H9 (cell line): ENCODE measurements at regions not wholly inside any gene's neighbourhood (a gene's known extent, or its start where the extent isn't known, plus 50 kb on each side); places are given as distances from the start of the nearest gene placed in this dataset.

ENCODE experiments used
- DNase-seq: peaks from one replicate; pipeline ENCODE4 v3.0.0-alpha.2; 2017
- H2AFZ ChIP-seq: one replicate; pipeline ENCODE4 v1.6.1; 2013; ENCODE audit warnings: mild to moderate bottlenecking, low read length, control low read depth, moderate library complexity
- H2AK5ac ChIP-seq: 2 replicates; pipeline ENCODE4 v1.6.1; 2013; ENCODE audit warnings: low read length, control low read depth, mixed read lengths; ENCODE audit not compliant: insufficient read length
- H2BK120ac ChIP-seq: one replicate; pipeline ENCODE4 v1.6.1; 2013; ENCODE audit warnings: low read depth, mild to moderate bottlenecking, low read length, control low read depth, inconsistent platforms; ENCODE audit not compliant: poor library complexity, severe bottlenecking
- H2BK12ac ChIP-seq: 2 replicates; pipeline ENCODE4 v1.6.1; 2013; ENCODE audit warnings: low read length, control low read depth, mixed read lengths, low read depth; ENCODE audit not compliant: insufficient read length
- H2BK15ac ChIP-seq: 2 replicates; pipeline ENCODE4 v1.6.1; 2013; ENCODE audit warnings: low read depth, low read length, control low read depth
- H2BK20ac ChIP-seq: one replicate; pipeline ENCODE4 v1.6.1; 2013; ENCODE audit warnings: low read depth, mild to moderate bottlenecking, low read length, control low read depth, inconsistent platforms; ENCODE audit not compliant: poor library complexity, severe bottlenecking
- H2BK5ac ChIP-seq: 2 replicates; pipeline ENCODE4 v1.6.1; 2013; ENCODE audit warnings: low read length, control low read depth, mixed read lengths; ENCODE audit not compliant: insufficient read length
- H3K14ac ChIP-seq: 2 replicates; pipeline ENCODE4 v1.6.1; 2013; ENCODE audit warnings: low read length, control low read depth; ENCODE audit not compliant: insufficient read depth
- H3K18ac ChIP-seq: 2 replicates; pipeline ENCODE4 v1.6.1; 2013; ENCODE audit warnings: low read depth, mild to moderate bottlenecking, mixed read lengths, low read length, control low read depth; ENCODE audit not compliant: insufficient read length
- H3K23ac ChIP-seq: 2 replicates; pipeline ENCODE4 v1.6.1; 2013; ENCODE audit warnings: low read length, control low read depth, mixed read lengths, low read depth; ENCODE audit not compliant: insufficient read length
- H3K23me2 ChIP-seq: 2 replicates; pipeline ENCODE4 v1.6.1; 2013; ENCODE audit warnings: low read depth, mild to moderate bottlenecking, mixed read lengths, low read length, control low read depth; ENCODE audit not compliant: insufficient read length, poor library complexity, severe bottlenecking
- H3K27ac ChIP-seq: 2 replicates; pipeline ENCODE4 v1.5.1; 2013; ENCODE audit warnings: low read length, control low read depth, mixed read lengths, low read depth; ENCODE audit not compliant: insufficient read length
- H3K27me3 ChIP-seq: 2 replicates; pipeline ENCODE4 v1.6.1; 2013; ENCODE audit warnings: low read length, control low read depth, inconsistent platforms; ENCODE audit not compliant: insufficient read depth
- H3K4ac ChIP-seq: 2 replicates; pipeline ENCODE4 v1.6.1; 2013; ENCODE audit warnings: low read depth, mild to moderate bottlenecking, control low read depth, inconsistent platforms, low read length, moderate library complexity
- H3K4me1 ChIP-seq: 2 replicates; pipeline ENCODE4 v1.6.1; 2013; ENCODE audit warnings: low read length, control low read depth, inconsistent platforms; ENCODE audit not compliant: insufficient read depth
- H3K4me2 ChIP-seq: 2 replicates; pipeline ENCODE4 v1.6.1; 2013; ENCODE audit warnings: low read length, control low read depth, mixed read lengths; ENCODE audit not compliant: insufficient read length, insufficient read depth
- H3K56ac ChIP-seq: 2 replicates; pipeline ENCODE4 v1.6.1; 2013; ENCODE audit warnings: low read depth, mild to moderate bottlenecking, mixed read lengths, low read length, control low read depth; ENCODE audit not compliant: insufficient read length
- H3K79me1 ChIP-seq: 2 replicates; pipeline ENCODE4 v1.6.1; 2013; ENCODE audit warnings: low read depth, mild to moderate bottlenecking, moderate library complexity, low read length, control low read depth, inconsistent platforms; ENCODE audit not compliant: insufficient read depth, poor library complexity, severe bottlenecking
- H3K79me2 ChIP-seq: 2 replicates; pipeline ENCODE4 v1.6.1; 2013; ENCODE audit warnings: low read length, control low read depth, inconsistent platforms; ENCODE audit not compliant: insufficient read depth
- H3K9ac ChIP-seq: 2 replicates; pipeline ENCODE4 v1.6.1; 2013; ENCODE audit warnings: low read length, control low read depth, mixed read lengths; ENCODE audit not compliant: insufficient read length; ENCODE audit errors: extremely low read depth
- H3K9me3 ChIP-seq: one replicate; pipeline ENCODE4 v1.6.1; 2013; ENCODE audit warnings: low read depth, low read length, inconsistent platforms; ENCODE audit not compliant: control insufficient read depth
- H3T11ph ChIP-seq: one replicate; pipeline ENCODE4 v1.6.1; 2013; ENCODE audit warnings: mild to moderate bottlenecking, low read length, control low read depth, inconsistent platforms
- H4K20me1 ChIP-seq: one replicate; pipeline ENCODE4 v1.6.1; 2013; ENCODE audit not compliant: control insufficient read depth, insufficient read length, insufficient read depth
- H4K5ac ChIP-seq: 2 replicates; pipeline ENCODE4 v1.6.1; 2013; ENCODE audit warnings: low read depth, mild to moderate bottlenecking, mixed read lengths, low read length, control low read depth; ENCODE audit not compliant: insufficient read length
- H4K8ac ChIP-seq: replicated peaks from 2 replicates; pipeline ENCODE4 v1.6.1; 2013; ENCODE audit warnings: low read length, control low read depth, mixed read lengths, low read depth; ENCODE audit not compliant: insufficient read length
- H4K91ac ChIP-seq: 2 replicates; pipeline ENCODE4 v1.6.1; 2013; ENCODE audit warnings: low read depth, mild to moderate bottlenecking, moderate library complexity, mixed read lengths, low read length, control low read depth; ENCODE audit not compliant: insufficient read length
- H3K27ac Mint-ChIP-seq, 3 experiments: 2 replicates in 2 of 3; 3 replicates in 1 of 3; pipeline ENCODE4 v1.8.0; 2020 to 2021; ENCODE audit warnings: mixed read lengths in 3 of 3, mild to moderate bottlenecking in 1 of 3, moderate library complexity in 1 of 3
- H3K27me3 Mint-ChIP-seq: 2 replicates; pipeline ENCODE4 v1.8.0; 2021; ENCODE audit warnings: low read depth, mild to moderate bottlenecking, moderate library complexity, mixed read lengths
- H3K36me3 Mint-ChIP-seq, 3 experiments: 2 replicates in 2 of 3; 3 replicates in 1 of 3; pipeline ENCODE4 v1.8.0; 2020 to 2021; ENCODE audit warnings: low read depth in 3 of 3, mixed read lengths in 3 of 3; ENCODE audit not compliant: insufficient read depth in 1 of 3
- H3K4me1 Mint-ChIP-seq, 2 experiments: 2 replicates each; pipeline ENCODE4 v1.8.0; 2020; ENCODE audit warnings: mixed read lengths in 2 of 2
- H3K4me3 Mint-ChIP-seq, 2 experiments: 2 replicates in 1 of 2; 3 replicates in 1 of 2; pipeline ENCODE4 v1.8.0; 2020 to 2021; ENCODE audit warnings: mild to moderate bottlenecking in 2 of 2, mixed read lengths in 2 of 2, moderate library complexity in 1 of 2
- H3K9me3 Mint-ChIP-seq, 2 experiments: 2 replicates in 1 of 2; 3 replicates in 1 of 2; pipeline ENCODE4 v1.8.0; 2020; ENCODE audit warnings: mild to moderate bottlenecking in 2 of 2, mixed read lengths in 2 of 2, moderate library complexity in 1 of 2
- TF ChIP-seq, protein P1 (sequence below): fragments of 200-600 bp; sonication (generic); conservative IDR thresholded peaks from 3 replicates; pipeline ENCODE4 v1.8.0; 2021; ENCODE audit warnings: antibody characterized with exemption, mild to moderate bottlenecking

DNA sequence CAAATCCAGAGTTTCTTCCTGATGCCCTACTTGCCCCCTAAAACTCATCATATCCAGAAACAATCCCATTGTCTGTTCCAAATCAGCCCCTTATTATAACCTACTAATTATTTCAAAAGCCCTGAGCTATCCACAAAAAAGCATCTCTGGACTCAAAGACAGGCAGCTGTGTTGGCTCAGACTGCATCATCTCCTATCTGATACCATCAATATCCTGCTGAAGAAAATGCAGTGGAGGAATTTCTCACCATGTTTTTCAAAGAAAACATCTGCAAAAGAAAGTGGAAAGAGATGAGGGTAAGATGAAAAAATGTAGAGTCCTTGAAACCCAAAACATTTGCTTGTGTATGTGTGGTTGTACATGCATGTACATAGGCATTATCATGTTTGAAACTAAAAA is 153.0 kb upstream of the DEFB112 start:
- no peak overlapping the region for H3K56ac ChIP-seq
- H3K18ac ChIP-seq: no peak overlapping the region
- H3K4me1 Mint-ChIP-seq: peaks cover 6% of the 10 kb centered on the region in 2 experiments
- no peak overlapping the region for H3T11ph ChIP-seq
- H2AK5ac ChIP-seq: no peak overlapping the region
- H3K27ac ChIP-seq: no peak overlapping the region
- H3K27ac Mint-ChIP-seq: no peak overlapping the region
- H4K8ac ChIP-seq: no peak overlapping the region
- H3K4me2 ChIP-seq: no peak overlapping the region
- no peaks in the 10 kb centered on the region for H3K9me3 ChIP-seq
- H4K20me1 ChIP-seq: no peaks in the 10 kb centered on the region
- H2BK5ac ChIP-seq: no peak overlapping the region
- no peaks in the 10 kb centered on the region for H3K79me2 ChIP-seq
- H2BK20ac ChIP-seq: no peak overlapping the region
- H4K91ac ChIP-seq: no peak overlapping the region
- no peaks in the 10 kb centered on the region for H3K79me1 ChIP-seq
- H2BK15ac ChIP-seq: no peak overlapping the region
- H3K4ac ChIP-seq: no peak overlapping the region
- no peak overlapping the region for H4K5ac ChIP-seq
- H3K9ac ChIP-seq: no peak overlapping the region
- H3K4me1 ChIP-seq: no peaks in the 10 kb centered on the region
- no peak overlapping the region for H2BK12ac ChIP-seq
- TF ChIP-seq, protein P1, sequence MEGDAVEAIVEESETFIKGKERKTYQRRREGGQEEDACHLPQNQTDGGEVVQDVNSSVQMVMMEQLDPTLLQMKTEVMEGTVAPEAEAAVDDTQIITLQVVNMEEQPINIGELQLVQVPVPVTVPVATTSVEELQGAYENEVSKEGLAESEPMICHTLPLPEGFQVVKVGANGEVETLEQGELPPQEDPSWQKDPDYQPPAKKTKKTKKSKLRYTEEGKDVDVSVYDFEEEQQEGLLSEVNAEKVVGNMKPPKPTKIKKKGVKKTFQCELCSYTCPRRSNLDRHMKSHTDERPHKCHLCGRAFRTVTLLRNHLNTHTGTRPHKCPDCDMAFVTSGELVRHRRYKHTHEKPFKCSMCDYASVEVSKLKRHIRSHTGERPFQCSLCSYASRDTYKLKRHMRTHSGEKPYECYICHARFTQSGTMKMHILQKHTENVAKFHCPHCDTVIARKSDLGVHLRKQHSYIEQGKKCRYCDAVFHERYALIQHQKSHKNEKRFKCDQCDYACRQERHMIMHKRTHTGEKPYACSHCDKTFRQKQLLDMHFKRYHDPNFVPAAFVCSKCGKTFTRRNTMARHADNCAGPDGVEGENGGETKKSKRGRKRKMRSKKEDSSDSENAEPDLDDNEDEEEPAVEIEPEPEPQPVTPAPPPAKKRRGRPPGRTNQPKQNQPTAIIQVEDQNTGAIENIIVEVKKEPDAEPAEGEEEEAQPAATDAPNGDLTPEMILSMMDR: no peak
- H3K23me2 ChIP-seq: no peaks in the 10 kb centered on the region
- H2BK120ac ChIP-seq: no peak overlapping the region
- no peaks in the 10 kb centered on the region for H3K27me3 Mint-ChIP-seq
- H3K14ac ChIP-seq: no peak overlapping the region
- H2AFZ ChIP-seq: no peak overlapping the region
- H3K9me3 Mint-ChIP-seq: no peaks in the 10 kb centered on the region
- H3K4me3 Mint-ChIP-seq: no peak overlapping the region
- H3K27me3 ChIP-seq: no peaks in the 10 kb centered on the region
- no peak overlapping the region for H3K23ac ChIP-seq
- H3K36me3 Mint-ChIP-seq: no peaks in the 10 kb centered on the region
- no peak for DNase-seq
